ENCODE measurements at regions not wholly inside any gene's neighbourhood (a gene's known extent, or its start where the extent isn't known, plus 50 kb on each side); places are given as distances from the start of the nearest gene placed in this dataset.

DNA sequence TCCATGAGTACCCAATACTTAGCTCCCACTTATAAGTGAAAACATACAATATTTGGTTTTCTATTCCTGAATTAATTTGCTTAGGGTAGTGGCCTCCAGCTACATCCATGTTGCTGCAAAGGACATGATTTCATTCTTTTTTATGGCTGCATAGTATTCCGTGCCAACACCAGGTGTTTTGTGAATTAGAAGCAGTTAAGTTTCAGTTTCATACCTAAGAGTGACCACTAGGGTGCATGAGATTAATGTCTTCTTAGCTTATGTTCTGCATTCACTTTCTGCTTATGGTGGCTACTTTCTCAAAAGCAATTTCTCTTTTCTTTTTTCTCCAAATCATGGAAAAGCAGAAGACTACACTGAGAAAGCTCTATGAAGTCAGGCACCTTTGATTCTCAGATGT is 65.1 kb upstream of the VSTM2A start:
- H3K9me3 ChIP-seq (ENCODE audit: insufficient read depth, low read depth) = no peaks in the 10 kb centered on the region
- H4K20me1 ChIP-seq (ENCODE audit: insufficient read depth) = no peaks in the 10 kb centered on the region
- H3K9me2 ChIP-seq (ENCODE audit: insufficient read depth) = no peaks in the 10 kb centered on the region
- H3K4me2 ChIP-seq = no peak overlapping the region
- peaks cover 50% of the 10 kb centered on the region for H3K27me3 ChIP-seq (ENCODE audit: insufficient read depth, low read depth)
- no peak overlapping the region for H2AFZ ChIP-seq
- no peaks in the 10 kb centered on the region for H3K4me1 ChIP-seq (replicated peaks; ENCODE audit: insufficient read depth)
- no peak overlapping the region for H3K27ac ChIP-seq
- DNase-seq = no peak
- POLR2A ChIA-PET (ENCODE audit: unreplicated experiment) = no interaction called here
- H3F3A ChIP-seq (ENCODE audit: insufficient read depth, low read depth) = no peaks in the 10 kb centered on the region
- intact Hi-C loops (cut with micrococcal nuclease; ENCODE audit: unreplicated experiment) = loop anchor here (5.0 kb wide), 1 partner anchor 45 kb away; no protein-coding TSS in a partner anchor
- no TSS peak for BruUV-seq (replicated peaks)
- CTCF ChIA-PET = no interaction called here
- H3K36me3 ChIP-seq (ENCODE audit: low read depth) = no peaks in the 10 kb centered on the region
- H3K4me3 ChIP-seq = no peak overlapping the region
- H3K79me2 ChIP-seq (ENCODE audit: low read depth) = no peaks in the 10 kb centered on the region
- no peak for TF ChIP-seq EZH2 (IDR thresholded peaks at IDR 0.05; ENCODE audit: low read depth)
- TF ChIP-seq, protein P1, sequence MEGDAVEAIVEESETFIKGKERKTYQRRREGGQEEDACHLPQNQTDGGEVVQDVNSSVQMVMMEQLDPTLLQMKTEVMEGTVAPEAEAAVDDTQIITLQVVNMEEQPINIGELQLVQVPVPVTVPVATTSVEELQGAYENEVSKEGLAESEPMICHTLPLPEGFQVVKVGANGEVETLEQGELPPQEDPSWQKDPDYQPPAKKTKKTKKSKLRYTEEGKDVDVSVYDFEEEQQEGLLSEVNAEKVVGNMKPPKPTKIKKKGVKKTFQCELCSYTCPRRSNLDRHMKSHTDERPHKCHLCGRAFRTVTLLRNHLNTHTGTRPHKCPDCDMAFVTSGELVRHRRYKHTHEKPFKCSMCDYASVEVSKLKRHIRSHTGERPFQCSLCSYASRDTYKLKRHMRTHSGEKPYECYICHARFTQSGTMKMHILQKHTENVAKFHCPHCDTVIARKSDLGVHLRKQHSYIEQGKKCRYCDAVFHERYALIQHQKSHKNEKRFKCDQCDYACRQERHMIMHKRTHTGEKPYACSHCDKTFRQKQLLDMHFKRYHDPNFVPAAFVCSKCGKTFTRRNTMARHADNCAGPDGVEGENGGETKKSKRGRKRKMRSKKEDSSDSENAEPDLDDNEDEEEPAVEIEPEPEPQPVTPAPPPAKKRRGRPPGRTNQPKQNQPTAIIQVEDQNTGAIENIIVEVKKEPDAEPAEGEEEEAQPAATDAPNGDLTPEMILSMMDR (conservative IDR thresholded peaks at IDR 0.05) = peak; percentile 65

DNA sequence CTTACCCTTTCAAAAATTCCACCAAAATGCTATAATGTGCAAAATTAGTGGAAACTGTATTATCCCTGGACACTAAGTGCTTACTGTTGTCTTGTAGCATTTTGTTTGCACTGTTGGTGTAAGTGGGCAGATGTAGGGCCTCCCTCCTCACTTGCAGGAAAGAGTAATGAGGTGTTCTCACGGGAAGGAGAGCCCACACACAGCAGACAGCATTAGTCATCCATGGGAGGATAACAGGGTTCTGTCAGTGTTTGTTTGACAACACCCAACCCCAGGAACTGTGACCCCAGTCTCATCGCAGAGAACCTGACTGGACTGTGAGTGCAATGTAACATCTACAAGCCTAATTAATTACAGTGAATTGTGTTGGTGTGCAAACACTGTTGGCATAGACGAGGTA is 58.7 kb upstream of the VSTM2A start:
- peaks cover 47% of the 10 kb centered on the region for H3K27me3 ChIP-seq (ENCODE audit: insufficient read depth, low read depth)
- intact Hi-C loops (cut with micrococcal nuclease; ENCODE audit: unreplicated experiment) = no loop called here
- ChIA-PET POLR2A (ENCODE audit: unreplicated experiment) (no interaction called here), CTCF (no interaction called here)
- TF ChIP-seq EZH2 (IDR thresholded peaks at IDR 0.05; ENCODE audit: low read depth) = no peak
- TF ChIP-seq, protein P1 (conservative IDR thresholded peaks at IDR 0.05) = no peak
- DNase-seq = no peak
- no peaks in the 10 kb centered on the region for H3K36me3 ChIP-seq (ENCODE audit: low read depth)
- no peak overlapping the region for H3K27ac ChIP-seq
- no peaks in the 10 kb centered on the region for H3K79me2 ChIP-seq (ENCODE audit: low read depth)
- no peaks in the 10 kb centered on the region for H4K20me1 ChIP-seq (ENCODE audit: insufficient read depth)
- no peak overlapping the region for H3K4me2 ChIP-seq
- H2AFZ ChIP-seq = no peak overlapping the region
- H3F3A ChIP-seq (ENCODE audit: insufficient read depth, low read depth) = no peaks in the 10 kb centered on the region
- no peak overlapping the region for H3K4me3 ChIP-seq
- H3K4me1 ChIP-seq (replicated peaks; ENCODE audit: insufficient read depth) = no peaks in the 10 kb centered on the region
- H3K9me2 ChIP-seq (ENCODE audit: insufficient read depth) = no peaks in the 10 kb centered on the region
- H3K9me3 ChIP-seq (ENCODE audit: insufficient read depth, low read depth) = no peaks in the 10 kb centered on the region
- no TSS peak for BruUV-seq (replicated peaks)

DNA sequence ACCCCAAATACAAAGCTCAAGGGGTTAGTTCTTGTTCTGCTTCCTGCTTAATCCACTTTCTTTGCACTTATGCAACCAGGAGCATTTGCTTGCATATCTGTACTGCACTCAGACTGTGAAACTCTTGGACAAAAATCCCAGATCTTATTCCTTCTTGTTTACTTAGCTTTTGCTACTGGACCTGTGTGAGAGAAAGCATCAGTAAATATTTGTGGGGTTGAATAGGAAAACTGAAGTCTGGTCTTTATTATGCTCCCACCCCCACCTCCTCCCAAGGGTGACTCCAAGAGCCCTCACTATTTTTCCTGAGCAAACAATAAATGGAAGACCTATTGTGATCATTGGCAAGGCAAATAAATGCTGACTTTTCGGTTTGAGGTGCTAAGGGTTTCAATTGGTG is 57.1 kb upstream of the VSTM2A start:
- Histone ChIP-seq H3K9me3 (ENCODE audit: insufficient read depth, low read depth) (no peaks in the 10 kb centered on the region), H3K27ac (no peak overlapping the region), H2AFZ (no peak overlapping the region), H3K36me3 (ENCODE audit: low read depth) (no peaks in the 10 kb centered on the region), H3K27me3 (ENCODE audit: insufficient read depth, low read depth) (peaks cover 33% of the 10 kb centered on the region), H3F3A (ENCODE audit: insufficient read depth, low read depth) (no peaks in the 10 kb centered on the region), H3K4me2 (no peak overlapping the region), H3K4me3 (no peak overlapping the region), H3K79me2 (ENCODE audit: low read depth) (no peaks in the 10 kb centered on the region), H4K20me1 (ENCODE audit: insufficient read depth) (no peaks in the 10 kb centered on the region), H3K4me1 (replicated peaks; ENCODE audit: insufficient read depth) (no peaks in the 10 kb centered on the region), H3K9me2 (ENCODE audit: insufficient read depth) (no peaks in the 10 kb centered on the region)
- ChIA-PET CTCF (no interaction called here), POLR2A (ENCODE audit: unreplicated experiment) (no interaction called here)
- DNase-seq = no peak
- TF ChIP-seq, protein P1 (conservative IDR thresholded peaks at IDR 0.05) = no peak
- TF ChIP-seq EZH2 (IDR thresholded peaks at IDR 0.05; ENCODE audit: low read depth) = no peak
- no TSS peak for BruUV-seq (replicated peaks)
- intact Hi-C loops (cut with micrococcal nuclease; ENCODE audit: unreplicated experiment) = no loop called here
